IPS-20b (cell line): ENCODE measurements at regions not wholly inside any gene's neighbourhood (a gene's known extent, or its start where the extent isn't known, plus 50 kb on each side); places are given as distances from the start of the nearest gene placed in this dataset.

Source experiments
- H3K27ac ChIP-seq: one replicate; pipeline ENCODE4 v1.5.1; 2013; ENCODE audit warnings: low read length
- H3K27me3 ChIP-seq: 2 replicates; pipeline ENCODE4 v1.6.1; 2013; ENCODE audit warnings: mild to moderate bottlenecking, low read length, inconsistent platforms; ENCODE audit not compliant: insufficient read depth
- H3K36me3 ChIP-seq: 2 replicates; pipeline ENCODE4 v1.6.1; 2013; ENCODE audit warnings: low read depth, mild to moderate bottlenecking, inconsistent platforms, low read length, moderate library complexity; ENCODE audit not compliant: insufficient read depth
- H3K4me1 ChIP-seq: 2 replicates; pipeline ENCODE4 v1.6.1; 2013; ENCODE audit warnings: mild to moderate bottlenecking, control low read depth, inconsistent platforms, low read length, moderate library complexity; ENCODE audit not compliant: insufficient read depth
- H3K4me3 ChIP-seq: 2 replicates; pipeline ENCODE4 v1.5.1; 2013; ENCODE audit warnings: mild to moderate bottlenecking, low read length, inconsistent platforms
- H3K9ac ChIP-seq: 2 replicates; pipeline ENCODE4 v1.6.1; 2013; ENCODE audit warnings: low read depth, mild to moderate bottlenecking, inconsistent platforms, low read length, moderate library complexity
- H3K9me3 ChIP-seq: 2 replicates; pipeline ENCODE4 v1.6.1; 2013; ENCODE audit warnings: mild to moderate bottlenecking, low read depth, low read length, inconsistent platforms; ENCODE audit not compliant: insufficient read depth

DNA sequence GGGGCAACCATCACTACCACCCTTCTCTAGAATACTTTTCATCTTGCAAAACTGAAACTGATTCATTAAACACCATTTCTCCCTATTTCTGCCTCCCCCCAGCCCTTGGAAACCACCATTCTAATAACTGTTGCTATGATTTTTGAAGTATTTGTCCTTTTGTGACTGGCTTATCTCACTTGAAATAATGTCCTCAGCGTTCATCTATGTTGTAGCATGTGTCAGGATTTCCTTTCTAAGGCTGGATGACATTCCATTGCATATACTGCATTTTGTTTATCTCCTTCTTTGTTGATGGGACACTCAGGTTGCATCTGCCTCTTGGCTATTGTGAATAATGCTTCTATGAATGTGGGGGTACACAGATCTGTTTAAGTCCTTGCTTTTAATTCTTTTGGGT is 327.6 kb upstream of the ZNF32 start:
- Histone ChIP-seq H3K27ac (no peak overlapping the region), H3K36me3 (no peaks in the 10 kb centered on the region), H3K9me3 (no peaks in the 10 kb centered on the region), H3K9ac (no peak overlapping the region), H3K27me3 (no peaks in the 10 kb centered on the region), H3K4me3 (no peak overlapping the region), H3K4me1 (no peaks in the 10 kb centered on the region)

- H3K27ac ChIP-seq, result no peak overlapping the region
- no peaks in the 10 kb centered on the region for H3K4me1 ChIP-seq
- H3K27me3 ChIP-seq, result no peaks in the 10 kb centered on the region
- no peak overlapping the region for H3K4me3 ChIP-seq
- no peak overlapping the region for H3K9ac ChIP-seq
- H3K9me3 ChIP-seq, result no peaks in the 10 kb centered on the region
- H3K36me3 ChIP-seq, result no peaks in the 10 kb centered on the region
Measured at GRCh38 chr10:43973801-43974200, 325.1 kb upstream of the ZNF32 start.

DNA sequence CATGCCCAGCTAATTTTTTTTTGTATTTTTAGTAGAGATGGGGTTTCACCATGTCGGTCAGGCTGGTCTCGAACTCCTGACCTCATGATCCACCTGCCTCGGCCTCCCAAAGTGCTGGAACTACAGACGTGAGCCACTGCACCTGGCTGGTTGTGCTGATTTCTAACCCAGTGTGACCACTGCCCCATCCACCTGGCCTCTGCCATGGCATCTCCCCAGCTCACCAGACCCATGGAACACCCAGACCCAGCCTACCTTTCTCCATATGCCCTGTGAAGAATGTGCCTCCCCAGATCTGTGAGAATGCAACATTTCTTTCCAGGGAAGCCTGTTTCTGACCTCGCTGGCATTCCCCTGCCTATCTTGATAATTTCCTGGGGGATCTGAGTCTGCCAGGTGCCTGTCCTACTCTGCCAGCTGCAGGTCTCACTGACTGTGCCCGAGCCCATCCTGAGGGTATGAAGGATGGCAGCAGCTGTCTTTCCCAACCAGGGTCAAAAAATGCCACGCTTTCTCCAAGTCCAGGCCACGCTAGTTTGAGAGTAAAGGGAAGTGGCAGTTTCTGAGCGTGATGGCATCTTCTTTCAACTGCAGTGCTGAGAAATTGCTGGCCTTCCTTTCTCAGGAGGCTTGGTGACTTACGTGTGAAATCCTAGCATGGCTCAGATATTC is 324.4 kb upstream of the ZNF32 start:
- Histone ChIP-seq H3K27me3 (no peaks in the 10 kb centered on the region), H3K4me1 (no peaks in the 10 kb centered on the region), H3K9ac (no peak overlapping the region), H3K36me3 (no peaks in the 10 kb centered on the region), H3K4me3 (no peak overlapping the region), H3K9me3 (no peaks in the 10 kb centered on the region), H3K27ac (no peak overlapping the region)

DNA sequence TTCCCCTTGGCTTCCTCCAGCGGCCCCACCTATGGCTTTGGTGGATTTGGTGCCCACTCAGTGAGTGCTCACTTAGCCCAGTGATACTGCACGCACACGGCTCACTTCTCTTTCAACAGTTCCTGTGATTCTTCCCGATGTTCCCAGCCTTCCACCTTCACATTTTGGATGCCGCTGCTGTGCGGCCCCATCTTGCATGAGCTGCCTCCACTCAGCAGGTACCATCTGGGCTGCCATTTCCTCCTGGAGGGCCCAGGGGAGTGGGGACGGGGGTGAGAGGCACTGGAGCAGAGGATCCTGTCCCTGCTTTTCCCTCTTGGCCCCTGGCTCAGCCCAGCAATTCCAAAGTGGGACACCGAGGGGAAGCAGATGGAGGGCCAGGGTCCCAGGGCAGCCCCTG is 323.3 kb upstream of the ZNF32 start:
- Histone ChIP-seq H3K9ac (no peak overlapping the region), H3K9me3 (no peaks in the 10 kb centered on the region), H3K4me1 (no peaks in the 10 kb centered on the region), H3K4me3 (no peak overlapping the region), H3K36me3 (no peaks in the 10 kb centered on the region), H3K27ac (no peak overlapping the region), H3K27me3 (no peaks in the 10 kb centered on the region)

GRCh38 chr10:43971306-43971705 is 322.6 kb upstream of the ZNF32 start:
- no peaks in the 10 kb centered on the region for H3K27me3 ChIP-seq
- no peak overlapping the region for H3K4me3 ChIP-seq
- H3K27ac ChIP-seq, result no peak overlapping the region
- H3K9me3 ChIP-seq, result no peaks in the 10 kb centered on the region
- H3K4me1 ChIP-seq, result no peaks in the 10 kb centered on the region
- H3K36me3 ChIP-seq, result no peaks in the 10 kb centered on the region
- H3K9ac ChIP-seq, result no peak overlapping the region

- no peak overlapping the region for H3K4me3 ChIP-seq
- no peaks in the 10 kb centered on the region for H3K36me3 ChIP-seq
- H3K9me3 ChIP-seq, result no peaks in the 10 kb centered on the region
- no peaks in the 10 kb centered on the region for H3K27me3 ChIP-seq
- no peaks in the 10 kb centered on the region for H3K4me1 ChIP-seq
- H3K27ac ChIP-seq, result no peak overlapping the region
- no peak overlapping the region for H3K9ac ChIP-seq
Measured at GRCh38 chr10:43970717-43971116, 322.0 kb upstream of the ZNF32 start.

- Histone ChIP-seq H3K9me3 (no peaks in the 10 kb centered on the region), H3K36me3 (no peaks in the 10 kb centered on the region), H3K4me3 (no peak overlapping the region), H3K27ac (no peak overlapping the region), H3K9ac (no peak overlapping the region), H3K27me3 (no peaks in the 10 kb centered on the region), H3K4me1 (no peaks in the 10 kb centered on the region)
Measured at GRCh38 chr10:43970018-43970698, 321.5 kb upstream of the ZNF32 start.

DNA sequence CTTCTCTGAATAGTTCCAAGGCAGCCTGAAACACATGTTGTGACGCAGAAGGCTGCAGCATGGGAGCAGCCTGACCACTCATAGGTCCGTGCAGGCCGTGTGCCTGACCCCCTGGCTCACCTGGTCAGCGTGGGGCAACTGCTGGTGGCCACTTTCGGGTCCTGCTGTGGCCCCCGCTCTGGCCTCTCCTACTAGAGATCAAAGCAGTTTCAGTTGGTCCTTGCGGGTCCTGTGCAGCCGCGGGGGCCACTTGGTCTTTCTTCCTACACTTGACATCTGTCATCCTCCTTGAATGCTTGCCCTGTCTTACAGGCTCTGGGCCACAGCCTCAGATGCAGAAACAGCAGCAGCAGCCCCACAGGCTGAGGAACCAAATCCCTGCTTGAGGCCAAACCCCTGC is 320.8 kb upstream of the ZNF32 start:
- no peaks in the 10 kb centered on the region for H3K27me3 ChIP-seq
- H3K4me3 ChIP-seq, result no peak overlapping the region
- H3K27ac ChIP-seq, result no peak overlapping the region
- H3K36me3 ChIP-seq, result no peaks in the 10 kb centered on the region
- H3K9me3 ChIP-seq, result no peaks in the 10 kb centered on the region
- H3K4me1 ChIP-seq, result no peaks in the 10 kb centered on the region
- no peak overlapping the region for H3K9ac ChIP-seq

DNA sequence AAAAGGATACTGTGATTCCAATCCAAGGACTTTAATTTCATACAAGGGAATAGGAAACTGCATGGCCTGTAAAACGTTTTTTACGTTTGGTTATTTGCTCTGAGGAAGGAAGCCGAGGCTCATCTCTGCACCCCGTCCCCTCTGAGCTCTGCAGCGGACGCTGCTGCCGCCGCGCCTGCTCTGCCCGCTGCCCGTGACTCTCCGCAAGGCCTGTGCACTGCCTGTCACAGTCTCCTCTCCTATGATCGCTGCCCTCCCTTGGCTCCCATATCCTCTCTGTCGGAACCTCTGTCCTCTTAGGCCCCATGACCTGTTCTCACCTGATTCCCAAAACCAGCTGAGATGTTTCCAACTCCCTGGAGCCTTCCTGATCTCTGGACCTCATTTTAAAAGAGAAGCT is 320.3 kb upstream of the ZNF32 start:
- no peaks in the 10 kb centered on the region for H3K36me3 ChIP-seq
- no peak overlapping the region for H3K4me3 ChIP-seq
- no peaks in the 10 kb centered on the region for H3K27me3 ChIP-seq
- H3K27ac ChIP-seq, result no peak overlapping the region
- H3K9me3 ChIP-seq, result no peaks in the 10 kb centered on the region
- H3K4me1 ChIP-seq, result no peaks in the 10 kb centered on the region
- H3K9ac ChIP-seq, result no peak overlapping the region

DNA sequence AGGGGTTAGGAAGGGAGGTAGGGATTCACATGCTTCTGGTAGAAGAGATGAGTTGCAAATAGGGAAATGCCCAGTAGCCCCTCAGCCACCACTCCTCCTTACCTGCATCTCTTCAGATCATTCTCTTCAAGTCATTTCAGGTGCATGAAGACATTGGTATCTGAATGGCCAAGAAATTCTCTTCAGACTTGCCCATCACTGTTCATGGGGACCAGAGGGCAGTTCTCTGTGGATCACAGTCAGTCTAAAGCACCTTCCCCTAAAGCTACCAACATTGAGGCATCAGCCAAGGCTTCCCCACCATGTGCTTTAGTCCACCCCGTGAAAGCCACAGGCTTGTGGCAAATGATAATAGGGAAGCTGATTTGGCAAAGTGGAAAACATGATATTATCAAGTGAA is 319.4 kb upstream of the ZNF32 start:
- H3K36me3 ChIP-seq, result no peaks in the 10 kb centered on the region
- no peak overlapping the region for H3K4me3 ChIP-seq
- no peaks in the 10 kb centered on the region for H3K27me3 ChIP-seq
- H3K4me1 ChIP-seq, result no peaks in the 10 kb centered on the region
- no peak overlapping the region for H3K9ac ChIP-seq
- no peaks in the 10 kb centered on the region for H3K9me3 ChIP-seq
- H3K27ac ChIP-seq, result no peak overlapping the region

GRCh38 chr10:43966571-43966965 is 317.9 kb upstream of the ZNF32 start:
- no peaks in the 10 kb centered on the region for H3K36me3 ChIP-seq
- no peak overlapping the region for H3K9ac ChIP-seq
- H3K9me3 ChIP-seq, result no peaks in the 10 kb centered on the region
- H3K27me3 ChIP-seq, result no peaks in the 10 kb centered on the region
- H3K4me1 ChIP-seq, result no peaks in the 10 kb centered on the region
- no peak overlapping the region for H3K27ac ChIP-seq
- H3K4me3 ChIP-seq, result no peak overlapping the region

DNA sequence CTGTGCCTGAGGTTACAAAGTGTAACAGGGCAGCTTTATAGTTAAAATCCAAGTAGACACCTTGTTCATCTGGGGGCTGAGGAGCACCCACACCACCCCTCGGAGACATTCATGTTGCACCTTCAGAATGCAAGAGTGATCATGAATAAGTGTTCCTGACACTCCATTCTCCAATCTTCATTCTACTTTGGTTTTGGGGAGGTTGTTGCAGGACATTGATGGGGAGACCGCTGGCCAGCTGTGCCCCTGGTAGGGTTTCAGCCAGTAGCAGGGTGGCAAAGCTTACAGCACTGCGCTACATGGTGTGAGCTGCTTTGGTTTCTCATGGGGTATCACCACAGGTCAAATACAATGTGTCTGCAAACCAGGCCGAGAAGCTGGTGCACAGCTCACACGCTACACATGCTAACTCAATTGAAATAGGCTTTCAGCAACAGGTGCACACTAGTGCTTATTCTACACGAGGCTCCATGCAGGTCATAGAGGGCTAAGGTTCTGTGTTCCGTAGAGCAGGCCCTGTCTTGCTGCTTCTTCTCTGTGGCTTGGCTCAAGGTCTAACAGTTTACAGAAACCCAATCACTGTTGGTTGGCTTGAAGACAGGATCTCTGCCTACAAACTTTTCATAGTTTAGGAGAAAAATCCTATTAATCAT is 317.4 kb upstream of the ZNF32 start:
- Histone ChIP-seq H3K4me3 (no peak overlapping the region), H3K9ac (no peak overlapping the region), H3K4me1 (no peaks in the 10 kb centered on the region), H3K9me3 (no peaks in the 10 kb centered on the region), H3K27me3 (no peaks in the 10 kb centered on the region), H3K36me3 (no peaks in the 10 kb centered on the region), H3K27ac (no peak overlapping the region)
